NB4 (cell line): ENCODE measurements at regions not wholly inside any gene's neighbourhood (a gene's known extent, or its start where the extent isn't known, plus 50 kb on each side); places are given as distances from the start of the nearest gene placed in this dataset.

ENCODE experiments used
- DNase-seq: peaks from one replicate; pipeline ENCODE4 v3.0.0; 2010; ENCODE audit warnings: low read depth
- H3K4me3 ChIP-seq: one replicate; pipeline ENCODE4 v1.5.1; 2011; ENCODE audit warnings: mild to moderate bottlenecking, low read depth, low read length, moderate library complexity
- MYC ChIP-seq: IDR thresholded peaks from 2 replicates; pipeline ENCODE4 v1.6.1; 2011; ENCODE audit warnings: low read depth, low read length
- POLR2A ChIP-seq: IDR thresholded peaks from 2 replicates; pipeline ENCODE4 v1.6.1; 2011; ENCODE audit warnings: mild to moderate bottlenecking; ENCODE audit not compliant: insufficient read length; ENCODE audit errors: extremely low read depth
- TF ChIP-seq, protein P1 (sequence below): IDR thresholded peaks from one replicate; pipeline ENCODE4 v1.5.1; 2012; ENCODE audit warnings: low read depth, low read length
- TF ChIP-seq, protein P2 (sequence below): IDR thresholded peaks from 2 replicates; pipeline ENCODE4 v1.6.1; 2011; ENCODE audit warnings: low read depth, low read length

DNA sequence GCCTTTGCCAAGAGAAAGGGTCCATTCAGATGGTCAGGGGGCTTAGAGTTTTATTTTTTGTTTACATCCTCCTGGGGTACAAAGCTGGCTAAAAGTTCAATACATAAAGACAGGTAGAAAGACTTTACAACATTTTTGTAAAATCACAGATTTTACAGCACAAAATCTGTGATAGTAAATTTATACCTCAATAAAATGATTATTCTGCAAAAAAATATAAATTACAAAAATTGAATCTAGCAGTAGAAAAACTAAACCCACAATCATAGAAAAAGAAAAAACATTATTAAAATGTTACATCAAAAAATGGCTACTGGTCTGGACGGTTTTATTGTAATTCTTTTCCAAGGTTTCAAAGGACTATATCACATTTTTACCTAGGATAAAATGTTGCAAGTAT is 674.2 kb upstream of the CHAC2 start:
- H3K4me3 ChIP-seq = no peak overlapping the region
- no peak for DNase-seq
- no peak for TF ChIP-seq MYC
- TF ChIP-seq, protein P1, sequence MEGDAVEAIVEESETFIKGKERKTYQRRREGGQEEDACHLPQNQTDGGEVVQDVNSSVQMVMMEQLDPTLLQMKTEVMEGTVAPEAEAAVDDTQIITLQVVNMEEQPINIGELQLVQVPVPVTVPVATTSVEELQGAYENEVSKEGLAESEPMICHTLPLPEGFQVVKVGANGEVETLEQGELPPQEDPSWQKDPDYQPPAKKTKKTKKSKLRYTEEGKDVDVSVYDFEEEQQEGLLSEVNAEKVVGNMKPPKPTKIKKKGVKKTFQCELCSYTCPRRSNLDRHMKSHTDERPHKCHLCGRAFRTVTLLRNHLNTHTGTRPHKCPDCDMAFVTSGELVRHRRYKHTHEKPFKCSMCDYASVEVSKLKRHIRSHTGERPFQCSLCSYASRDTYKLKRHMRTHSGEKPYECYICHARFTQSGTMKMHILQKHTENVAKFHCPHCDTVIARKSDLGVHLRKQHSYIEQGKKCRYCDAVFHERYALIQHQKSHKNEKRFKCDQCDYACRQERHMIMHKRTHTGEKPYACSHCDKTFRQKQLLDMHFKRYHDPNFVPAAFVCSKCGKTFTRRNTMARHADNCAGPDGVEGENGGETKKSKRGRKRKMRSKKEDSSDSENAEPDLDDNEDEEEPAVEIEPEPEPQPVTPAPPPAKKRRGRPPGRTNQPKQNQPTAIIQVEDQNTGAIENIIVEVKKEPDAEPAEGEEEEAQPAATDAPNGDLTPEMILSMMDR = no peak
- no peak for TF ChIP-seq POLR2A
- TF ChIP-seq, protein P2, sequence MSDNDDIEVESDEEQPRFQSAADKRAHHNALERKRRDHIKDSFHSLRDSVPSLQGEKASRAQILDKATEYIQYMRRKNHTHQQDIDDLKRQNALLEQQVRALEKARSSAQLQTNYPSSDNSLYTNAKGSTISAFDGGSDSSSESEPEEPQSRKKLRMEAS = no peak

DNA sequence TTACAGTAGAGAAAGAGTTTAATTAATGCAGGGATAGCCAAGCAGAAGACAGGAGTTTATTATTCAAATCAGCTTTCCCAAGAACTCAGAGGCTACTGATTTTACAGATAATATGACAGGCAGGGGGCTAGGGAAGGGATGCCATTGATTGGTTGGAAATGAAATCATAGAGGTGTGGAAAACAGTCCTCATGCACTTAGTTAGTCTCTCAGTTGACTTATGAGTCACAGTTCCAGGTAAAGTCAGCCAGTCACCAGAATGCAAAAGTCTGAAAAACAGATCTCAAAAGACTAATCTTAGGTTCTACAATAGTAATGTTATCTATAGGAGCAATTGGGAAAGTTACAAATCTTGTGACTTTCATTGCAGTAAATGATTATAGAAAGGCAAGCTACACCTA is 676.4 kb upstream of the CHAC2 start:
- no peak overlapping the region for H3K4me3 ChIP-seq
- DNase-seq = no peak
- TF ChIP-seq MYC = no peak
- TF ChIP-seq, protein P2 = no peak

DNA sequence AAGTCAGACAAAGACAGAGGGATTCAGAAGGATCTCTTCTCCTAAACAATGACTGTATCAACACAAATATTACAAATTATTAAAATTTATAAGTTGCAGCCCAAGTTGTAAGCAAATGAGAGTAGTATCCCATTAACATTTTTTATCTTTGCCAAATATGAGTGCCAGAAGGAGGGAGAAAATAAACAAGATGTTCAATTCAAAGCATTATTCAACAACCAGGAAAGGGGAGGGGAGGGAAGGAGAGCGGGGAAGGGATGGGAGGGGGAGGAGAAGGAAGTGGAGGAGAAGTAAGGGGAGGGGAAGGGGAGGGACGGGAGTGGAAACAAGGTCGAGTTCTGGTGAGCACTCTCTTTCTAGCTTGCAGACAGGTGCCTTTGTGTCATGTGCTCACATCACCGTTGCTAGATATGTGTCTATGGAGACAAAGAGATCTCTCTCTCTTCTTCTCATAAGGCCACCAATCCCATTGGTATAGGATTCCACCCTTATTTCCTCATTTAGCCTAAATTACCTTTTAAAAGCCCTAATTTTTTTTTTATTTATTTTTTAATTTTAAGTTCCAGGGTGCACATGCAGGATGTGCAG is 679.6 kb upstream of the CHAC2 start:
- no peak for DNase-seq
- TF ChIP-seq POLR2A = no peak
- no peak for TF ChIP-seq MYC
- TF ChIP-seq, protein P1 = no peak
- TF ChIP-seq, protein P2 = no peak
- no peak overlapping the region for H3K4me3 ChIP-seq

DNA sequence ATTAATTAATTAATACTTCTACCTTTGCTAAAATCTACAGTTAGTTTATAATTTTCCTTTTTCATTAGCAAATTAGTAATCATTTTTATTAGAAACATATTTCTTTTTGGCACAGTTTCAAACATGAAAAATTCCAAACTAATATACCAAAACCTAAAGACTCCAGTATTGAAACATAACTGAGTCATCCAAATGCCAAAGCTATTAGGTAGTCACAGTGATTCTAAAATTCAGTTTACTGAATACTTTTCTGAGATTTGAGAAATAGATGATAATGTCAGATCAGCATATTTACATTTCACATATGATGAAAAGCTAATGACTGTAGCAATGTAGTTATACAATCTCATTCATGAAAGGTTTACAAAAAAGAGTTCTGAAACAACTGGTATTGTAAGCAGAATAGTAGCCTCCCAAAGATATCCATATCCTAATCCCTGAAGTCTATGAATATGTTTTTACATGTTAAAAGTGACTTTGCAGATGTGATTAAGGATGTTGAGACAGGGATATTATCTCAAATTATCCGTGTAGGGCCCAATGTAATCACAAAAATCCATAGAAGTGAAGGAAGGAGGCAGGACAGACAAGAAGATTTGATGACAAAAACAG is 680.2 kb upstream of the CHAC2 start:
- no peak overlapping the region for H3K4me3 ChIP-seq
- no peak for DNase-seq
- TF ChIP-seq, protein P2 = no peak
- TF ChIP-seq, protein P1 = no peak
- TF ChIP-seq MYC (no peak), POLR2A (no peak)

DNA sequence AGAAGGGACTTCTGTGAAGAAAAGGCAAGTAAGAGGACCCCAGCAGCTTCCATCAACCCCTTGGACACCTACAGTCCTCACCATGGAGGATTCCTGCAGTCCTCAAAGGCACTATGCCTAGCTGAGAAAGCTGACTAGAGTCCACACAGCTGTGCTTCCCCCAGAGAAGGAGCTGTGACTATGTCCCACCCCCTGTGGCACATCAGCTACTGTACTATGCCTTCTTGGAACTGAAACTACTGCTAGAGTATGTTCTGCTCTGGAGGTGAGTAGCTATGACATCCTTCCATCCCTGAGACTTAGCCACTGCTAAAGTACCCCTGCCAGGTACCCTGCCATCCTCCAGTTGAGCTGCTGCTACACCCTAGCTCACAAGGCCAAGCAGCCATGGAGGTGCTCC is 690.2 kb upstream of the CHAC2 start:
- DNase-seq = no peak
- TF ChIP-seq, protein P1 = no peak
- TF ChIP-seq, protein P2 = no peak
- no peak for TF ChIP-seq POLR2A
- TF ChIP-seq MYC = no peak
- H3K4me3 ChIP-seq = no peak overlapping the region

DNA sequence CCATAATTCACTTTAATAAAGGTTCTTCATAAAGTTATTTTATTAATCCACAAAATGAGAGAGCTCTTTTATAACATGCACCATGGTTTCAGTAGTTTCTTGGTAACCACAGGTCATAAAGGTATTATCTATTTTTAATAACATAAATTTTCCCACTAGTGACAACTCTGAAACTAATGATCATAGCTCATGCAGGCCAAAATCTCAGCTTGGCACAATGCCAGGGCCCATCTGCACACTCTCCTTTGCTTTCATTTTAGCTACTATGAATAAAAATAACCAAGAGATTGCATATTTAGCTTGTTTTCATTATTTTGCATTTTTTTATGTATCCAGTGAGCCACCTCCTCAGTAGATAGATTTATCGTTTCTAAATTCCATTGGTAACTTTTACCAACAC is 691.8 kb upstream of the CHAC2 start:
- no peak overlapping the region for H3K4me3 ChIP-seq
- TF ChIP-seq MYC (no peak), POLR2A (no peak)
- TF ChIP-seq, protein P2 = no peak
- TF ChIP-seq, protein P1 = no peak
- no peak for DNase-seq
